GM19467 (cell line): ENCODE measurements at regions not wholly inside any gene's neighbourhood (a gene's known extent, or its start where the extent isn't known, plus 50 kb on each side); places are given as distances from the start of the nearest gene placed in this dataset.
"Not testable (repeated sequence)": the region's sequence is repeated elsewhere in the genome, so short reads cannot be mapped to it uniquely, and the experiment has no call there.

ENCODE experiments used
- ATAC-seq: cut with Tn5 transposase; IDR thresholded peaks from one replicate; pipeline ENCODE4 v1.9.1; 2021; ENCODE audit warnings: mild to moderate bottlenecking, moderate library complexity; ENCODE audit not compliant: unreplicated experiment

DNA sequence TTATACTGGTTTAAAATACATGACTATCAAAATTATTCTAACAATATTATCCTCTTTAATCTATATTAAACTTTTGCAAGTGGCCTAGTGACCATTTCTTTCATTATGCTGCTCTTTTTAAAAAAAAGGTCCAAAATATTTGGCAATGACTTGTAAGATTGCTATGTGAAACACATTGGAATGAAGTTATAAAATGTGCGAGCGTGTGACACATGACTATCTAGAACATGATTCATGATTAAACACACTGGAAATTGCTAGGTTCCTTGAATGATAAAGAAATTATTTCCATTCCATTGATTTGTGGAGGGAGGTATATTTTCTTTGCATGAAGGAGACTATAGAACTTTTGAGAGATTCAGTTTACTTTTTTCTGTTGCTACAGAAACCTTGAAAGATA, 739.1 kb downstream of the DIAPH3 start:
- no peak for ATAC-seq

GRCh38 chr13:59425211-59425741, 738.5 kb downstream of the DIAPH3 start:
- ATAC-seq, result no peak

DNA sequence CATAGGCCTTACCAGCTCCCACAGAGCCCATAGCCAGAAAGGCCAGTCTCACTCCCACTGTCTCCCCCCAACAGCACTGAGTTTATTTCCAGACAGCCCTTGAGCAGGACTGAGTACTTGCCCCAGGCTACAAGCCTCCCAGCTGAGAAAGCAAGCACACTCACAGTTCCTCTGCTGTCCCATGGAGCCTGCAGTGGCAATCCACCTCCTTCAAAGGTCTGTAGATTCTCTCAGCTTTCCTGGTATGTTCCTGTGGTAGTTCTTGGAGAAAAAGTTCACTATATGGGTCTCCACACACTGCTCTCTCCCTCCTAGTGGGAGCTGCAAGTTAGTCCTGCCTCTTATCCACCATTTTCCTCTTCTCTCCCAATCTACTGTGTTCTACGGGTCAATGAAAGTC, 728.7 kb downstream of the DIAPH3 start:
- ATAC-seq, result no peak

DNA sequence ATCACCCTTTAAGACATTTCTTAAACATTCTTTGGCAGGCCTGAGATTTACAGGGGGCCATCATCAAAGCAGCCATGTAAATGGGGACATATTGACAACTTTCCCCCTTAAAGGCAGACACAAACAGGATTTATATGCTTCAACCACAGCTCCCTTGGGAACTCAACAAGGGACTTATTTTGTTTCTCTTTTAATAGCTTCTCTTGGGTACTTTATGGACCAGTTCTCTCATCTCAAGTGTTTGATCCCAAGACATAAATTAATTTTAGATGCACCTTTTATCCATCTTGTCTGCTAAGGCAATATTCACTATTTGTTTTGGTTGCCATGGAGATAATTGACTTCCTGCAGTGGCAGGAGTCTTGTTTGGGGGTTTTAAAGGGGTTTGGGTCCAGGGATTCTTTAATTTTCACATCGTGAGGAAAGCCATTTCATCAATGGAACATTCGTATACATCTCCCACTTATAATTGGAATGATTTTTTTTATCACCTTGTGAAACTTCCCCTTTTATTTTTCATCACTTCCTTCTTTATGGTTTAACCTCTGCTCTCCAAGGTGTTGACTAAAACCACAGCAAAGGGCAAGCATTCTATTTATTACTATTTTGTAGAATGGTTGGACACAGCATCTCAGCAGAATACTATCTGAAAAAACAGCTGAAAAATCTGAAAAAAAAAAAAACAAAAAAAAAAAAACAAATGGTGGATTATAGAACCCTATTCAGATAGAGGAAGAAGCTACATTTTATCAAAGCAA, 726.0 kb downstream of the DIAPH3 start:
- no peak for ATAC-seq

GRCh38 chr13:59439776-59440428, 723.8 kb downstream of the DIAPH3 start:
- no peak for ATAC-seq

DNA sequence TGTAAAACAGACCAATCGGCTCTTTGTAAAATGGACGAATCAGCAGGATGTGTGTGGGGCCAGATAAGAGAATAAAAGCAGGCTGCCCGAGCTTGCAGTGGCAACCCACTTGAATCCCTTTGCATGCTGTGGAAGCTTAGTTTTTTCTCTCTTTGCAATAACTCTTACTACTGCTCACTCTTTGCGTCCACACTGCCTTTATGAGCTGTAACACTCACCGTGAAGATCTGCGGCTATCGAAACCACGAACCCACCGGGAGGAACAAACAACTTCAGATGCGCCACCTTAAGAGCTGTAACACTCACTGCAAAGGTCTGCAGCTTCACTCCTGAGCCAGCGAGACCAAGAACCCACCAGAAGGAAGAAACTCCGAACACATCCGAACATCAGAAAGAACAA, 722.7 kb downstream of the DIAPH3 start:
- not testable (repeated sequence) for ATAC-seq

DNA sequence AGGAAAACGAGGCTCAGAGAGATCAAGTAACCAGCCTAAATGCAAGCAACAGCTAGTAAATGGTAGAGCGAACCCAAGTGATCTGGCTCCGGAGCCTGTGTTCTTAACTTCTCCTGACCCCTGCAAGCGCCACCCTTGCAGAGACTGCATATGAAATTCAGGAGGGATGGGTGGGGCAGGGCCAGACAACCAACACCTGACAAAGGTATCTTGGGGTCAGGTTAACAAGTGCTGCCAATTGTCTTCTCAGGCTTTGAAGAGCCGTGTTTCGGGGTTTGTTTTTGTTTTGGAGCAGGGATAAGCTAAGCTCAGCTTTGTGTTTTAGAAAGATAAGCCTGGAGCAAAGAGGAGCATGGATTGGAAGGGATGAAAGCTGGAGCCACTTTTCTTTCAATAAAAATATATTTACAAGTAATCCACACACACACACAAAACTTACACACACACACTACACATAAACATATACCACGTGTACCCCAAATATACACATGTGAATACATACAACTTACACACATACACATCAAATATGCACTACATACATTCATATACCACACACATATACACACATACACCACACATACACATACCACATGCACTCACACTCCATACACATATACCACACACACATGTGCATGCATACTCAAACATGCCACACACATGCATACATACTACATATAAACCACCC, 722.0 kb downstream of the DIAPH3 start:
- ATAC-seq, result no peak

DNA sequence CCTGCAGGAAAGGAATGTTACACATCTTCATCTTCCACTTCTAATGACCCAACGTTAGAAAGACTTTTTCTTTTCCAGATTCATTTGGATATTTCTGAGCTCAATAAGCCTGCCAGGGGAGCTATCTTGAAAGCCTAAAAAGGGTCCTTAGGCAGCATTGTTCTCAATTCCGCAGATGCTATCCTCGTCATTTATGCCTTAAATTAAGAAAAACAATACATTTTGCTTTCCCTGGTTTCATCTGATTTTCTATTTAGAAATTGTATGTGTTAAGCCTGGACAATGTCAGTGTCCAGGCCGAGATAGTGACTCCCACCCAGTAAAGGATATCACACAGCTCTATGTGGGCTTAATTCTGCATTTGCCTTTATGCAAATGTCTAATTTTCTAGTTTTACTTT, 721.3 kb downstream of the DIAPH3 start:
- no peak for ATAC-seq

- no peak for ATAC-seq
Observed at GRCh38 chr13:59442944-59443486, 720.7 kb downstream of the DIAPH3 start.

DNA sequence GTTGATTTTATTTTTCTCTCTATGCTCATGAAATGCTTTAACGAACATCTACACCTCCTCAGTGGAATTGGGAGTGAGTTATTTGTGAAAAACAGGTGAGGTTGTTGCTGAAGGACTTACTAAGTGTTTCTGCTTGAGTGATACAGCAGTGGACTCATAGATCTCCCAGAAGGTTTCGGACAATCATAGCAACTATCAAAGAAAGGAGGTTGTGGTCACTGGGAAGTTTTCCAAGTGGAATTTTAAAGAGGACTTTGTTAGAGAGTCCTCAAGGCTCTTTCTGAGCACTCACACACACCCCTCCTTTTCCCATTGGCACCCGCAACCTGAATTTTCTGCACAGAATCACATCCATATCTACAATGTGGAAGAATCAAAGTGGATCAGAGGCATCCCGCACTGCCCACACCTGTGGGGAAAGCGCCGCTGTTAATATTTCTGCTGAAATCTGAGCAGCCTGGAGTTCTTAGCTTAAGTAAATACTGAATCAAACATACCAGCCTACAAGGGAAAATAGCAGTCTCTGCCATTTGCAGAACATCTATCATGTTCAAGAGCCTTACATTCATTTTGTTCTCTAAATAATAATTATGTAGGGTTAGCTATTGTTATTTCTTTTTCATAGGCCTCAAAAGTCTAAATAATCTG, 719.4 kb downstream of the DIAPH3 start:
- no peak for ATAC-seq

DNA sequence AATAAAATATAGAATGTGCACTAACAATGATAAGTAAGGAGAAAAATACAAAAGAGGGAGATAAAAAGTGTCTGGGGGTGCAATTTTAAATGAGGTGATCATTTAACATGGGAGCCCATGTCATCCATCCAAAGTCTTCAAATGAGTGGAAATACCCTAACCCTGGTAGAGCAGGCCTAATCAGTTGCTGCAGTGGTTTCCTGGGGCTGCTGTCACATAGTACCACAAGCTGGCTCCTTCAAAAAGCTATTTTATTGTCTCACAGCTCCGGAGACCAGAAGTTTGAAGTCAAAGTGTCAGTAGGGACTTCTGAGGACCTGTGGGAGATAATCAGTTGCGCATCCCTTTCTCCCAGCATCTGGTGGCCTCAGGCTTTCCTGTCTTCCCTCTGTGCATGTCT, 717.9 kb downstream of the DIAPH3 start:
- no peak for ATAC-seq

DNA sequence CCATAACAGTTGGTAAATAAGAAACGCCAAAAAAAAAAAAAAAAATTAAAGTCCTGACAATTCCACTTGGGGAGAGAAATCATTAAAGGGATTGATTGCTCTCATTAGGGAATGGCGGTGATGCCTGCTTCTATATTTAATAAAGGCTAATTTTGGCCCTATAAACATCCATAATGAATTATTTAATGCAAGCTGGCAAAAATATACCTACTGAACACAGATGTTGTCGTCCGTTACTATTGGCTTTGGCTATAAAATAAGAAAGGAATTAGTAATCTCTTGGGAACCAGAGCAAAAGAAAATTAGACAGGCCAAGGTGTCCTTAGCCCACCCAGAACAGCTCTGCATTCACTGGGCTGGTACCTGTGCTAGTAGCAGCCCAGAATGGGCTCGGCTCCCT, 717.3 kb downstream of the DIAPH3 start:
- ATAC-seq, result no peak

DNA sequence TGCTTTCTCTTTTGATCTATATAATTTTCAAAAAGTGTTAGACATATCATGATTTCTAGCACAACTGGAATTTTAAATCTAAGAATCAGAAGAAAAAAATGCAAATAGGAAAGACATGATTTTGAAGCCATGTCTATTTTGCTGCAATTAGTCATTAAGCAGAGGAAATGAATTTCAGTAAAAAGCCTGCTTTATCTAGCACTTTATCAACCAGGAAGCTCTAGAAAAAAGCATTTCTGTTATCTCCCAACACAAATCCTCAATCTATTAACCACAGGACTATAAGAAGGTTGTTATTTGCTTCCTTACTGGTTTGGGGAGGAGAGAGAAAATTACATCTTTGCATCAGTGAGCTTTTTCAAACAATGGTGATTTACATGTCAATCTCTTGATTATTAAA, 716.7 kb downstream of the DIAPH3 start:
- no peak for ATAC-seq

DNA sequence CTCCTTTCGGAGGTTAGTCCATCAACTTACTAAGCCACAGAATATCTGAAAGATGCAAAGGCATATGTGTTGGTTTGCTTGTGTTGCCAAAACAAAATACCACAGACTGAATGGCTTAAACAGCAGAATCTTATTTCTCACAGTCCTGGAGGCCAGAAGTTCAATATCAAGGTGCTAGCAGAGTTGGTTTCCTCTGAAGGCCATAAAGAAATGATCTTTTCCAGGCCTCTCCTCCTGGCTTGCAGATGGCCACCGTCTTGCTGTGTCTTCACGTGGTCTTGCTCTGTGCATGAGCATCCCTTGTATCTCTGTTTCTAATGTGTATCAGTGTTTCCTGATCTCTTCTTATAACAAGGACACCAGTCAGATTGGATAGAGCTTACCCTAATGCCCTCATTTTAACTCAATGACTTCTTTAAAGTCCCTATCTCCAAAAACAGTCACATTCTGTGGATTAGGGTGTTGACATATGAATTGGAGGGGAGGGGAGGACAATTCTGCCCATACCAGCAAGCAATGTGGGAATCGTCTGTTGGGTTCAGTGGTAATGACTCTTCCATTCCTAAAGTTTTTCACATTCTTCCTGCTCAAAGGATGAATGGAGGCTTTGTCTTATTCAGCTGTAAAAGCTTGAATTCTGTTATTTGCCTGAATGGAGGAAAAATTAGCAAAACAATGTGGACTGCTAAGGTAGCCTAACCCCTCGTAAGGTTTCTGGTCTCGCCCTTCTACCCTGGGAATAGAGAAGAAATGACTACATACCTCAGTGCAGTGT, 715.7 kb downstream of the DIAPH3 start:
- ATAC-seq, result no peak

- ATAC-seq, result no peak
Observed at GRCh38 chr13:59449750-59450149, 714.0 kb downstream of the DIAPH3 start.

DNA sequence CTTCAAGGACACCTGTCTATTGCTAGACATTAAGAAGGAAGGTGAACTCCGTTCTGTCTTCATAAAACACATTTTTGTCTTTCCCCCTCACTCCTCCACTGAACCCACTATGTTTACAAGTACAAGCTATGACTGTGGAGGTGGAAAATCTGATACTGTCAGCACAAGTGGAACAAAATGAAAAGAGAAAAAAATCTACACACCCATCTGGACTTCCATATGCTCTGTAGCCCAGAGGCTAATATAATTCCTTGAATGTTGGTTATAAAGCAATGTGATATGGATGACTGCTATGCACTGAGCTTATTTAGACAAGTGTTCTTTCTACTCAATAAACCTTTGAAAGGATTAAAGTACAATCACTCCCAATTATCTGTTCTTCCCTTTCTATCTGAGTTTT, 713.5 kb downstream of the DIAPH3 start:
- ATAC-seq, result no peak

GRCh38 chr13:59451236-59451635, 712.5 kb downstream of the DIAPH3 start:
- no peak for ATAC-seq

- ATAC-seq, result no peak
Observed at GRCh38 chr13:59452189-59452890, 711.4 kb downstream of the DIAPH3 start.

GRCh38 chr13:59458908-59459579, 704.7 kb downstream of the DIAPH3 start:
- no peak for ATAC-seq
